ENCODE measurements at regions not wholly inside any gene's neighbourhood (a gene's known extent, or its start where the extent isn't known, plus 50 kb on each side); places are given as distances from the start of the nearest gene placed in this dataset.
A peak's percentile ranks its signal among the peaks of the same experiment; 100 is the strongest.

- DNase-seq: no peak
- intact Hi-C loops (cut with DNase I): no loop called here
- no peak overlapping the region for H3K4me3 ChIP-seq
- H3K36me3 ChIP-seq: no peaks in the 10 kb centered on the region
- ATAC-seq: peak in 2 of 4 donors; percentile 40 to 62
- TF ChIP-seq POLR2A (IDR thresholded peaks at IDR 0.05): no peak
- TF ChIP-seq, protein P1, sequence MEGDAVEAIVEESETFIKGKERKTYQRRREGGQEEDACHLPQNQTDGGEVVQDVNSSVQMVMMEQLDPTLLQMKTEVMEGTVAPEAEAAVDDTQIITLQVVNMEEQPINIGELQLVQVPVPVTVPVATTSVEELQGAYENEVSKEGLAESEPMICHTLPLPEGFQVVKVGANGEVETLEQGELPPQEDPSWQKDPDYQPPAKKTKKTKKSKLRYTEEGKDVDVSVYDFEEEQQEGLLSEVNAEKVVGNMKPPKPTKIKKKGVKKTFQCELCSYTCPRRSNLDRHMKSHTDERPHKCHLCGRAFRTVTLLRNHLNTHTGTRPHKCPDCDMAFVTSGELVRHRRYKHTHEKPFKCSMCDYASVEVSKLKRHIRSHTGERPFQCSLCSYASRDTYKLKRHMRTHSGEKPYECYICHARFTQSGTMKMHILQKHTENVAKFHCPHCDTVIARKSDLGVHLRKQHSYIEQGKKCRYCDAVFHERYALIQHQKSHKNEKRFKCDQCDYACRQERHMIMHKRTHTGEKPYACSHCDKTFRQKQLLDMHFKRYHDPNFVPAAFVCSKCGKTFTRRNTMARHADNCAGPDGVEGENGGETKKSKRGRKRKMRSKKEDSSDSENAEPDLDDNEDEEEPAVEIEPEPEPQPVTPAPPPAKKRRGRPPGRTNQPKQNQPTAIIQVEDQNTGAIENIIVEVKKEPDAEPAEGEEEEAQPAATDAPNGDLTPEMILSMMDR (IDR thresholded peaks at IDR 0.05): no peak
- 42% methylated on average over 5 of the region's 7 CpGs for WGBS (ENCODE audit: insufficient coverage, low coverage, low lambda C conversion rate, missing lambda C conversion rate)
- H3K9me3 ChIP-seq: no peaks in the 10 kb centered on the region
- no peaks in the 10 kb centered on the region for H3K4me1 ChIP-seq
- no peaks in the 10 kb centered on the region for H3K27me3 ChIP-seq
- H3K27ac ChIP-seq: no peak overlapping the region
Measured at GRCh38 chr5:54719384-54720283, 202.1 kb downstream of the SNX18 start.

GRCh38 chr5:54718656-54719055 lies 201.1 kb downstream of the SNX18 start:
- ATAC-seq (no peak), DNase-seq (no peak)
- Histone ChIP-seq H3K9me3 (no peaks in the 10 kb centered on the region), H3K4me1 (no peaks in the 10 kb centered on the region), H3K27me3 (no peaks in the 10 kb centered on the region), H3K27ac (no peak overlapping the region), H3K4me3 (no peak overlapping the region), H3K36me3 (no peaks in the 10 kb centered on the region)
- TF ChIP-seq, protein P1 (IDR thresholded peaks at IDR 0.05): no peak
- no peak for TF ChIP-seq POLR2A (IDR thresholded peaks at IDR 0.05)
- intact Hi-C loops (cut with DNase I): no loop called here
- 54% methylated on average over 2 of the region's 3 CpGs for WGBS (ENCODE audit: insufficient coverage, low coverage, low lambda C conversion rate, missing lambda C conversion rate)

DNA sequence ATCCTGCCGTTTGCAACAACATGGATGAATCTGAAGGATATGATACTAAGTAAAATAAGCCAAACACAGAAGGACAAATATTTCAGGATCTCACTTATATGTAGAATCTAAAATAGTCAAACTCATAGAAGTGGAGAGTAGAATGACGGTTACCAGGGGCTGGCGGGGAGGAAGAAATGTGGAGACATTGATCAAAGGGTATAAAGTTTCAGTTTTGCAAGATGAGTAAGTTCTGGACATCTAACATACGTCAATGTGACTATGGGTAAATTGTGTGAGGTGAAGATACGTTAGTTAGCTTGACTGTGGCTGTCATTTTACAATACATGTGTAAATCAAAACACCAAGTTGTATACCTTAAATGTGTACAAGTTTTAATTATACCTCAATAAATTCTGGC lies 200.3 kb downstream of the SNX18 start:
- intact Hi-C loops (cut with DNase I): no loop called here
- 63% methylated on average over 5 of the region's 5 CpGs for WGBS (ENCODE audit: insufficient coverage, low coverage, low lambda C conversion rate, missing lambda C conversion rate)
- ATAC-seq (no peak), DNase-seq (no peak)
- TF ChIP-seq, protein P1 (IDR thresholded peaks at IDR 0.05): no peak
- TF ChIP-seq POLR2A (IDR thresholded peaks at IDR 0.05): no peak
- Histone ChIP-seq H3K9me3 (no peaks in the 10 kb centered on the region), H3K27ac (no peak overlapping the region), H3K36me3 (no peaks in the 10 kb centered on the region), H3K4me3 (no peak overlapping the region), H3K4me1 (no peaks in the 10 kb centered on the region), H3K27me3 (no peaks in the 10 kb centered on the region)

DNA sequence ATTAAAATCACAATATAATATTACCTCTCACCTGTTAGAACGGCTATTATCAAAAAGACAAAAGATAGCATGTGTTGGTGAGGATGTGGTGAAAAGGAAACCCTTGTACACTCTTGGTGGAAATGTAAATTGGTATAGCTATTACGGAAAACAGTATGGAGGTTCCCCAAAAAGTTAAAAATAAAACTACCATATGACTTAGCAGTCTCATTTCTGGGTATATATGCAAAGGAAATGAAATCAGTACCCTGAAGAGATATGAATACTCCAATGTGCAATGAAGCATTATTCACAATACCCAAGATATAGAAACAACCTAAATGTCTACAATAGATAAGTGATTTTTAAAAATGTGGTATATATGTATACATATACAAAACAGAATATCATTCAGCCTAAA lies 199.9 kb downstream of the SNX18 start:
- TF ChIP-seq, protein P1 (IDR thresholded peaks at IDR 0.05): no peak
- TF ChIP-seq POLR2A (IDR thresholded peaks at IDR 0.05): no peak
- Histone ChIP-seq H3K4me1 (no peaks in the 10 kb centered on the region), H3K9me3 (no peaks in the 10 kb centered on the region), H3K36me3 (no peaks in the 10 kb centered on the region), H3K4me3 (no peak overlapping the region), H3K27ac (no peak overlapping the region), H3K27me3 (no peaks in the 10 kb centered on the region)
- ATAC-seq: no peak
- no peak for DNase-seq
- intact Hi-C loops (cut with DNase I): no loop called here
- WGBS (ENCODE audit: insufficient coverage, low coverage, low lambda C conversion rate, missing lambda C conversion rate): 57% methylated on average over 2 of the region's 2 CpGs

Measured in right lobe of liver (tissue), 6 donors.